DOHH2 (cell line): ENCODE measurements at regions not wholly inside any gene's neighbourhood (a gene's known extent, or its start where the extent isn't known, plus 50 kb on each side); places are given as distances from the start of the nearest gene placed in this dataset.

Experiments used
- CTCF ChIP-seq: fragments of 200-600 bp; sonication (generic); IDR thresholded peaks from one replicate; pipeline ENCODE4 v1.5.1; 2014; ENCODE audit warnings: antibody characterized with exemption, mild to moderate bottlenecking, low read depth, low read length; ENCODE audit not compliant: poor library complexity, severe bottlenecking
- EZH2phosphoT487 ChIP-seq: fragments of 200-600 bp; sonication (generic); IDR thresholded peaks from 2 replicates; pipeline ENCODE4 v1.6.1; 2017; ENCODE audit warnings: borderline replicate concordance, mild to moderate bottlenecking, antibody characterized with exemption, low read length, moderate library complexity, mixed read lengths

- TF ChIP-seq CTCF: no peak
- TF ChIP-seq EZH2phosphoT487: no peak
These were observed 524.3 kb downstream of the TCERG1L start for GRCh38 chr10:130787243-130787642.
